Activated CD4-positive, alpha-beta memory T cell treated with anti-CD3 and anti-CD28 coated beads for 36 hours (primary cell): ENCODE measurements at regions not wholly inside any gene's neighbourhood (a gene's known extent, or its start where the extent isn't known, plus 50 kb on each side); places are given as distances from the start of the nearest gene placed in this dataset.
"Not testable (repeated sequence)": the region's sequence is repeated elsewhere in the genome, so short reads cannot be mapped to it uniquely, and the experiment has no call there.

Experiments used
- CTCF ChIA-PET: fragments of 350-600 bp; sonication (Branson Sonifier 250); formaldehyde crosslinking; loops from one replicate; lab custom pipeline; 2021; ENCODE audit warnings: antibody characterized with exemption, inconsistent platforms; lab: Charles Lee
- POLR2A ChIA-PET: fragments of 350-600 bp; sonication (Branson Sonifier 250); formaldehyde crosslinking; loops from one replicate; lab custom pipeline; 2021; ENCODE audit warnings: antibody characterized with exemption; lab: Charles Lee
- DNase-seq: peaks from one replicate; pipeline ENCODE4 v3.0.0-alpha.2; 2020
- H3K27ac Mint-ChIP-seq: one replicate; pipeline ENCODE4 v1.8.0; 2021; ENCODE audit warnings: mixed read lengths
- H3K27me3 Mint-ChIP-seq: one replicate; pipeline ENCODE4 v1.8.0; 2021; ENCODE audit warnings: mixed read lengths
- H3K36me3 Mint-ChIP-seq: one replicate; pipeline ENCODE4 v1.8.0; 2021; ENCODE audit warnings: mixed read lengths
- H3K4me1 Mint-ChIP-seq: one replicate; pipeline ENCODE4 v1.8.0; 2021; ENCODE audit warnings: low read depth, mixed read lengths
- H3K4me3 Mint-ChIP-seq: one replicate; pipeline ENCODE4 v1.8.0; 2021; ENCODE audit warnings: mild to moderate bottlenecking, mixed read lengths
- H3K9me3 Mint-ChIP-seq: one replicate; pipeline ENCODE4 v1.8.0; 2021; ENCODE audit warnings: mixed read lengths
- intact Hi-C: fragments of 100-400 bp; cut with micrococcal nuclease; formaldehyde crosslinking; loops from one replicate; pipeline ENCODE4 v1.15.1; 2023

GRCh38 chr10:4170181-4170580 is 385.2 kb upstream of the KLF6 start:
- peaks cover 13% of the 10 kb centered on the region for H3K9me3 Mint-ChIP-seq
- peaks cover 5% of the 10 kb centered on the region for H3K36me3 Mint-ChIP-seq
- no peak overlapping the region for H3K27ac Mint-ChIP-seq
- no peak for DNase-seq
- intact Hi-C loops, result no loop called here
- CTCF ChIA-PET, result no interaction called here
- POLR2A ChIA-PET, result no interaction called here
- no peak overlapping the region for H3K4me3 Mint-ChIP-seq
- H3K4me1 Mint-ChIP-seq, result no peaks in the 10 kb centered on the region
- H3K27me3 Mint-ChIP-seq, result no peaks in the 10 kb centered on the region

GRCh38 chr10:4169448-4169847 is 384.4 kb upstream of the KLF6 start:
- peaks cover 13% of the 10 kb centered on the region for H3K9me3 Mint-ChIP-seq
- no peak overlapping the region for H3K27ac Mint-ChIP-seq
- H3K36me3 Mint-ChIP-seq, result peaks cover 5% of the 10 kb centered on the region
- DNase-seq, result no peak
- H3K4me3 Mint-ChIP-seq, result no peak overlapping the region
- intact Hi-C loops, result no loop called here
- H3K27me3 Mint-ChIP-seq, result no peaks in the 10 kb centered on the region
- ChIA-PET CTCF (no interaction called here), POLR2A (no interaction called here)
- H3K4me1 Mint-ChIP-seq, result no peaks in the 10 kb centered on the region

- no peaks in the 10 kb centered on the region for H3K27me3 Mint-ChIP-seq
- ChIA-PET CTCF (no interaction called here), POLR2A (no interaction called here)
- H3K36me3 Mint-ChIP-seq, result peaks cover 4% of the 10 kb centered on the region
- H3K9me3 Mint-ChIP-seq, result peaks cover 4% of the 10 kb centered on the region
- intact Hi-C loops, result no loop called here
- H3K4me3 Mint-ChIP-seq, result no peak overlapping the region
- DNase-seq, result no peak
- no peak overlapping the region for H3K27ac Mint-ChIP-seq
- no peaks in the 10 kb centered on the region for H3K4me1 Mint-ChIP-seq
Observed at GRCh38 chr10:4167216-4167615, 382.2 kb upstream of the KLF6 start.

GRCh38 chr10:4162571-4163286 is 377.7 kb upstream of the KLF6 start:
- DNase-seq, result no peak
- ChIA-PET CTCF (no interaction called here), POLR2A (no interaction called here)
- Mint-ChIP-seq H3K36me3 (no peaks in the 10 kb centered on the region), H3K27ac (no peak overlapping the region), H3K9me3 (no peaks in the 10 kb centered on the region), H3K4me1 (no peaks in the 10 kb centered on the region), H3K27me3 (no peaks in the 10 kb centered on the region), H3K4me3 (no peak overlapping the region)
- intact Hi-C loops, result no loop called here

- Mint-ChIP-seq H3K36me3 (no peaks in the 10 kb centered on the region), H3K27ac (no peak overlapping the region), H3K9me3 (no peaks in the 10 kb centered on the region), H3K27me3 (no peaks in the 10 kb centered on the region), H3K4me3 (no peak overlapping the region), H3K4me1 (peaks cover 11% of the 10 kb centered on the region)
- intact Hi-C loops, result no loop called here
- DNase-seq, result no peak
- ChIA-PET POLR2A (no interaction called here), CTCF (no interaction called here)
Observed at GRCh38 chr10:4159173-4159572, 374.2 kb upstream of the KLF6 start.

- H3K9me3 Mint-ChIP-seq, result no peaks in the 10 kb centered on the region
- no peaks in the 10 kb centered on the region for H3K36me3 Mint-ChIP-seq
- intact Hi-C loops, result no loop called here
- no peak for DNase-seq
- ChIA-PET POLR2A (no interaction called here), CTCF (interaction anchor here (1.0 kb wide), 1 partner anchor 18 kb away, joined by 3 read pairs; no protein-coding TSS in a partner anchor)
- H3K27ac Mint-ChIP-seq, result no peak overlapping the region
- no peaks in the 10 kb centered on the region for H3K27me3 Mint-ChIP-seq
- H3K4me1 Mint-ChIP-seq, result peaks cover 17% of the 10 kb centered on the region
- H3K4me3 Mint-ChIP-seq, result no peak overlapping the region
Observed at GRCh38 chr10:4154191-4154715, 369.2 kb upstream of the KLF6 start.

- Mint-ChIP-seq H3K27me3 (no peaks in the 10 kb centered on the region), H3K4me1 (peaks cover 17% of the 10 kb centered on the region), H3K4me3 (no peak overlapping the region), H3K36me3 (no peaks in the 10 kb centered on the region), H3K27ac (no peak overlapping the region), H3K9me3 (no peaks in the 10 kb centered on the region)
- intact Hi-C loops, result no loop called here
- DNase-seq, result no peak
- POLR2A ChIA-PET, result no interaction called here
- CTCF ChIA-PET, result no interaction called here
Observed at GRCh38 chr10:4151466-4151865, 366.5 kb upstream of the KLF6 start.

GRCh38 chr10:4150676-4151075 is 365.7 kb upstream of the KLF6 start:
- DNase-seq, result no peak
- CTCF ChIA-PET, result no interaction called here
- Mint-ChIP-seq H3K36me3 (no peaks in the 10 kb centered on the region), H3K4me3 (no peak overlapping the region), H3K27me3 (no peaks in the 10 kb centered on the region), H3K27ac (no peak overlapping the region), H3K9me3 (no peaks in the 10 kb centered on the region), H3K4me1 (peaks cover 16% of the 10 kb centered on the region)
- intact Hi-C loops, result no loop called here
- POLR2A ChIA-PET, result no interaction called here

- intact Hi-C loops, POLR2A ChIA-PET, H3K9me3 Mint-ChIP-seq, CTCF ChIA-PET, H3K27ac Mint-ChIP-seq, H3K4me3 Mint-ChIP-seq, DNase-seq, H3K36me3 Mint-ChIP-seq, H3K27me3 Mint-ChIP-seq, H3K4me1 Mint-ChIP-seq: not testable (repeated sequence)
Observed at GRCh38 chr10:4149460-4149859, 364.5 kb upstream of the KLF6 start.

- Mint-ChIP-seq H3K9me3 (peaks cover 2% of the 10 kb centered on the region), H3K27me3 (no peaks in the 10 kb centered on the region), H3K27ac (no peak overlapping the region), H3K4me1 (no peaks in the 10 kb centered on the region), H3K36me3 (no peaks in the 10 kb centered on the region), H3K4me3 (no peak overlapping the region)
- intact Hi-C loops, result no loop called here
- no peak for DNase-seq
- ChIA-PET CTCF (no interaction called here), POLR2A (no interaction called here)
Observed at GRCh38 chr10:4147245-4147644, 362.2 kb upstream of the KLF6 start.

GRCh38 chr10:4144817-4145216 is 359.8 kb upstream of the KLF6 start:
- Mint-ChIP-seq H3K4me1 (no peaks in the 10 kb centered on the region), H3K27ac (no peak overlapping the region), H3K4me3 (no peak overlapping the region), H3K36me3 (peaks cover 6% of the 10 kb centered on the region), H3K9me3 (peaks cover 20% of the 10 kb centered on the region), H3K27me3 (no peaks in the 10 kb centered on the region)
- POLR2A ChIA-PET, result no interaction called here
- no peak for DNase-seq
- intact Hi-C loops, result no loop called here
- CTCF ChIA-PET, result no interaction called here

- intact Hi-C loops, result no loop called here
- Mint-ChIP-seq H3K27me3 (no peaks in the 10 kb centered on the region), H3K36me3 (peaks cover 10% of the 10 kb centered on the region), H3K9me3 (peaks cover 28% of the 10 kb centered on the region), H3K4me3 (no peak overlapping the region), H3K27ac (no peak overlapping the region), H3K4me1 (peaks cover 3% of the 10 kb centered on the region)
- no peak for DNase-seq
- CTCF ChIA-PET, result no interaction called here
- POLR2A ChIA-PET, result no interaction called here
Observed at GRCh38 chr10:4141471-4141870, 356.5 kb upstream of the KLF6 start.

GRCh38 chr10:4138146-4138721 is 353.2 kb upstream of the KLF6 start:
- Mint-ChIP-seq H3K36me3 (peaks cover 10% of the 10 kb centered on the region), H3K27ac (no peak overlapping the region), H3K27me3 (no peaks in the 10 kb centered on the region), H3K4me3 (no peak overlapping the region), H3K4me1 (peaks cover 19% of the 10 kb centered on the region), H3K9me3 (peaks cover 28% of the 10 kb centered on the region)
- ChIA-PET POLR2A (interaction anchor here (0.6 kb wide), 1 partner anchor 193 kb away, joined by 3 read pairs; no protein-coding TSS in a partner anchor), CTCF (no interaction called here)
- no peak for DNase-seq
- intact Hi-C loops, result loop anchor here (10.0 kb wide), 2 partner anchors 207 to 637 kb away; no protein-coding TSS in a partner anchor
